Activated CD4-positive, alpha-beta T cell treated with anti-CD3 and anti-CD28 coated beads, Interleukin-2, Interleukin-4, amounts not matched to agents 100 ng/mL and 50 ng/mL, durations not matched to agents 16 hours and 8 hours (primary cell): ENCODE measurements at regions not wholly inside any gene's neighbourhood (a gene's known extent, or its start where the extent isn't known, plus 50 kb on each side); places are given as distances from the start of the nearest gene placed in this dataset.

Experiments used
- DNase-seq: peaks from one replicate; pipeline ENCODE4 v3.0.0-alpha.2; 2020; ENCODE audit warnings: low spot score

DNA sequence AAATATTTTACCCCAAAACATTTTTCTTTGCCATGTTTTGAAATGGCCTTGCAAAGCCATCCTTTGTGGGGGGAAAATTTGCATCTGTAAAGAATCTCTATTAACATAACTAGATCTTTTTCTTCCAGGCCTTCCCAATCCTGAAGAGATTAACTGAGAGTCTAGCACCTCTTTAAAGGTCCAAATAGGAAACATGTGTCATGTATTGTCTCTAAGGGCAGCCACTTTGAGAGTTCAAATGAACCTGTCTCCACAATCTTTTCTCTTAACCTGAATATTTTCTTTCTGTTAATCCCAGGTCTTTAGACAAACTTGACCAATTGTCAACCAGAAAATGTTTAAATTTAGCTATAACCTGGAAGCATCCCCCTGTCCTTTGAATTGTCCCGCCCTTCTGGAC lies 236.6 kb upstream of the PROK2 start:
- DNase-seq = no peak

DNA sequence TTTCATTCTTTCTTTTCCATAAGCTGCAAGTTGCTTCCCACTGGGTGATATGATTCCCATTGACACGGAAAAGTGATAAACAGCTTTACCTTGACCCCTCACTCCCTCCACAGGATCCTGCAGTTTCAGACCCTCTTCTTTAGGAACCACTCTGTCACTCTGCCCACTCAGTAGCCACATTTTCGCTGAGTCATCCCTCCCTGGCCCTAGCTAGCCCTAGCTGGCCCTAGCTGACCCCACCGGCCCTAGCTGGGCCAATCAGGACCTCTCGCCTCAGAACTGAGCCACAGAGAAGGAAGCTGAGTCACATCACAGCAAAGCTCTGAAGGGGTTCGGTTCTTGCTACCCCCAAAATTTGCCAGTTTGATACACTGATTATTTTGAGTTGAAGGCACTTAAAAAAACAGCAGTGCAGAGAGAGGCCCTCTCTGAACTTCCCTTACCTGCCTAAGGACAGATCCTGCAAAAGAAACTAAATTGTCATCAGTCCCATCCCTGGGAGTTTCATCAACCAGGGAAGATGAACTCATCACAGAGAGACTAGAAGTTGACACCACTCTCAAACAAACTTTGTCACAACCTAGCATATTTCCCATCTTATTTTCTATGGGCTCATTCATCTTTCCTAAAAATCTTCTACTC lies 233.5 kb upstream of the PROK2 start:
- no peak for DNase-seq

DNA sequence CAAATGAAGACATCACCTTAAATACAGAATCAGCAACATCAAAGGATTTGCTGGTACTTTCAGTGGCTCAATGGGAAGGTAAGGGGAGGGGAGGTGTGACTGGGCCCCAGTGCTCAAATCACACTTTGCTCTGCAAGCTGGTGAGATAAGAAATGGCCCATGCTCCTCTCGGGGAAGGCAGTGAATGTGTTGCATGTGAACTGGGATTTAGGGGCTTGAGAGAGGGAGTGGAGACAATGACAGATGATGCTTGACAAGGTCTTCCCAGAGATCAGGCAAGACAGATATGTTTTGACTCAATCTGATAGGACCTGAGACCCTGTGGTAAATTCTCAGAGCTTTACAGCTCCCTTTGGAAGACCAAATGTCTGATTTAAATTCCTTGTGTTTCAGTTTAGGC lies 233.0 kb upstream of the PROK2 start:
- no peak for DNase-seq

DNA sequence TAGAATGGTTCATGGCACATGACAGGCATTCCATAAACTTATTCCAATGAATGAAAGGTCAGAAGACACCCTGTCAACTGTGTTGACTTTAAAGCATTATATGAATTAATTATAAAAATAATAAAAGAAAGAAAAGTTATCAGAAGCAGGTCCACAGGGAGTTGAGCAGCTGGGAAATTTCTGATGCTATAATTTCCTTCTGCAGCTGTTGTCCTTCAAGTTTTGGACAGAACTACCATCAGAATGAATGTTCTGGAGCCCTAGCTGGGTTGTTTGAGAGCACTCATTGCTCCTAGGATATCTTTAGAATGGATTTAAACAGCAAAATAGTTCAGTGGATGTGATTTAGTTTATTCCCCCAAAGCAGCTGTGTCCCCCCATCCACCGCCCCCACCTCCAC lies 232.4 kb upstream of the PROK2 start:
- DNase-seq = no peak

DNA sequence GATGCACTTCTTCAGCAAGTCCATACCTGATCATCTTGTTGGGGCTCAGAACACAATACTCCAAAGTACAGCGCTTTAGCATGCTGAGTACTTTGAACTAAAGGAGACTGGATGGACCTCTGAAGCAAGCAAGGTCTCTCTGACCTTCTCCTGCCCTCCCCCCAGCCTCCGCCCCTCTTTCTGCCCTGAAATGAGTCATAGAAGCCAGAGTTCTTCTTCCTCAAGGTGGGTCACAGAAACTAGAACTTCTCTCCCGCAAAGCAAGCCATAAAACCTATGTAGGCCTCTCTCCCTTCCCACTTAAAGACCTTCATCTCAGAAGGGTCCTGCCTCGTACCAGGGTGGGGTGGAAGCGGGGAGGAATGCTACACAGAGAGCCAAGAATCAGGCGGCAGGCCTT lies 230.5 kb upstream of the PROK2 start:
- DNase-seq = no peak

DNA sequence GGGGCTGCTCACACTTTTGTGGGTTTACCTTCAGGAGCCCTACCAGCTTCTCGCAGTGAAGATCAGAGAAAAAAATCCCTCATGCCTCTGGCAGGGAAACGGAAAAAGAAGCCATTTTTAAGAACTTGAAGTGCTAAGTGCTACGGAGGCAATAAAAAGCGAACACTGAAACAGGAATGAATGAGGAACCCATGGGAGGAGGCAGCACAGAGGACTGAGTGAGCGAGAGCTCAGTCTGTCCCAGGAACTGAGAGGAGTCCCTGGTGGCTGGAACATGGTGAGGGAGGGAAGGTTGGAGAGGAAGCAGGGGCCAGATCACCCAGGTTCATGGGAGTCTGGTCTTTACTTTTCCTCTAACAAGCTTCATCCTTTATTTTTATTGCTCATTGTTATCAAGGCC lies 228.1 kb upstream of the PROK2 start:
- no peak for DNase-seq

DNA sequence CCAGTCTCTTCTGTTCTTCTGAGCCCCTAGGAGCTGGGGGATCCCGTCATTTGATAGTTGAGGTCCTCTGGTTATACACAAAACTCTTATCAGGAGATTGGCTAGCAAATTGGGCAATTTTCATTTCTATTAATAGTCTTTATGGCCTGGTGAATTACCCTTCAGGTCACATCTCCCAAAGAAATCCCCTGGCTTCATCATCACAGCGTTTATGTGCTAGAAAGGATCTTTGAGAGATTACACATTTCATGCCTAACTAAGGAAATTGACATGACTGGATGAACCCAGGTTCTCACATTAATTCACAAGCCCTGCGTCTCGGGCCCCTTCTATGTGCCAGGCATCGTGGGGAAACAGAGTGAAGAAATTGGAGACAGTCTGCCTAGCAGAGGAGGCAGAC lies 227.4 kb upstream of the PROK2 start:
- no peak for DNase-seq

DNA sequence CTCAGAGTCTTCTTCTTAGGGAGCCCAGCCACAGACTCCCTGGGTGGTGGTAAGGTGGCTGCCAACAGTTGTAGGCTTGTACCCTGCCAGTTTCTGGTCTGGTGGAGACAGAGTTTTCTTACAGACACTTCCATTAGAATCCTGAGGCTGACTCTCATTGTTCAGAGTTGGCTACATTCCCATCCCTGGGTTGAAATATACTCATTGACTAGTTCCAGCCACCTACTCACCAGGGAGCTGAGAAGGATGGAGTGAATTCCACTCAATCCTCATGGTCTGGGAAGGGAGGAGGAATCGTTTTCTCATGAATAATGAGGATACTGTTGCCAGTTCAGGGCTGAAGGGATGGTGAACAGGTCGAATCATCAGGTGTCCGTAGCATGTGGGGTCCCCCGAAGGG lies 226.5 kb upstream of the PROK2 start:
- no peak for DNase-seq

DNA sequence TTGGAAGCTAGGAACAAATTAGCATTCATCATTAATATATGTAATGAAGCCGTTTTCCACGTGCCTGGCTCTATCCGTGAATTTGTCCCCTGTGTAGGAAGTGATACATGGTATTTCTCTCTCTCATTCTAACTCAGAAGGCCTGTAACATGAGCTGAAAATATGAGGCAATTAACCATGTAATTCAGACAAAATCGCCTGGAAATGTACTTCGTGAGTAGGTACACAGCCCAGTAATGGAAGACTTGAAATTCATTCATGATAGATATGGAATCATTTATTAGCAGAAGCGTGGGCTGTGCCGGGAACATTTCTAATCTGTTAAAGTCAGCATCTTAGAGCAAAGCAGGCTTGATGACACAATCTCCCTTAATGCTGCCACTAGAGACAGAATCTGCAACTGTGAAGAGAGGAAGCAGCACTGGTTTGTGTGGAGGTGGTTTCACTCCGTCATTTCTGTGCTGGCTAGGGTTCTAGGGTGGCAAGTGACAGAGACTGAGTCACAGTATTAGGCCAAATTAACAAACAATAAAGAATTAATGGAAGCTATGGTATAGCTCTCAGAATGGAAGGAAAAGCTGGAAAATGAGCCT lies 225.0 kb upstream of the PROK2 start:
- peak; percentile 74 for DNase-seq

DNA sequence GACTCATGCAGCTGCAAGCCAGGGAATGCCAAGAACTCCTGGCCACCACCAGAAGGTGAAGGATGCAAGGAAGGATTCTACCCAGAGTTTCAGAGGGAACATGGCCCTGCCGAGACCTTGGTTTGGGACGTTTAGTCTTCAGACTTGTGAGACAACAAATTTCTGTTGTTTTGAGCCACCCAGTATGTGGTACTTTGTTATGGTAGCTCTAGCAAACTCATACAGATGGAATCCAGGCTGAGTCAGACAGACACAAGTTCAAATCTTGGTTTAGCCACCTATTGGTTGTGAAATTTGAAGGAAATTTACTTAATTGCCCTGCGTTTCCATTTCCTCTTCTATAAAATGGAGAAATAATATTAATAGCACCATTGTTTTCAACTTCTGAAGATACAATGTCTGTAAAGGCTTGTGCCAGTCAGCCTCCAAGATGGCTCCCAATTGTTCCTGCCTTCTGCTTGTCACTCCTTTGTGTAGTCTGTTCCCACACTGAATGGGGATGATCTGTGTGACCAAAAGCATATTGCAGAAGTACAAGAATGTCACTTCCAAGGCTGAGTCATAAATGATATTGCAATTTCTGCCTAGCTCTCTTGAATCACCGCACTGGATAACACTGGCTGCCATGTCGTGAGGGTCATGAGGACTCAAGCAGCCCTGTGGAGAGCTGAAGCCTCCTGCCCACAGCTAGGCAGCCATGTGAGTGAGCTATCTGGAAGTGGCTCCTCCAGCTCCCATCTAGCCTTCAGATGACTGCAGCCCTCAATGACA lies 223.5 kb upstream of the PROK2 start:
- DNase-seq = no peak

DNA sequence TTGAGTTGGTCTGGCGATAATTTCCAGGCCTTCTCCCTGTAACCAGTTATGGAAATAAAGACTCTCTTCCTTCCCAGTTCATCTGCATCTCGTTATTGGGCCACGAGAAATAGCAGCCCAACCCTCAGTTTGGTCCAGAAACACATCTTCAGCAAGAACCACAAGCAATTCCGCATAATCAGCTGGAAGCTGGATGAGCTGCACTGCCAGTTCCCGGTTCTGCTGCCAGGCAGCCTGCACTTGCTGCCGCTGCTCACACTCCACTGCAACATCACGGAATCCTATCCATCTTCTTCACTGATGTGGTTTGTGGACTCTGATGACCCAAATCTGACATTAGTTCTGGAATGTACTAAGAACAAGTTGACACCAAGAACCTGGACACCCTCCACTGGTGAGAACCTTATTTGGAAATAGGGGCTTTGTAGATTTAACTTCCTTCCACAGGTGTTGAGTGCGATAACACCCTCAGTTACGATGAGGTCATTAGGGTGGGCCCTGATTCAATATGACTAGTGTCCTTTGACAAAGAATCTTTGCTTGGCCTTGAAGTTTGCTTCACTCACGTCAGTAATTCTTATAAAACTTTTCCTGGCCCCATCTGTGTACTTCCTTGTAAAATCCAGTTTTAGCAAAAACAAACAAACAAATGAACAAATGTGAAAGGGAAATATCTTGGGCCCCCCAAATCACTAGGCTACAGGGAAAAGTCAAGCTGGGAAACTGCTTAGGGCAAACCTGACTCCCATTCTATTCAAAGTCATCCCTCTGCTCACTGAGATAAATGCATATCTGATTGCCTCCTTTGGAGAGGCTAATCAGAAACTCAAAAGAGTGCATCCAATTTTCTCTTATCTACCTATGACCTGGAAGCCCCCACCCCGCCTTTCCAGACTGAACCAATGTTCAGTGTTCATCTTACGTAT lies 221.9 kb upstream of the PROK2 start:
- no peak for DNase-seq

DNA sequence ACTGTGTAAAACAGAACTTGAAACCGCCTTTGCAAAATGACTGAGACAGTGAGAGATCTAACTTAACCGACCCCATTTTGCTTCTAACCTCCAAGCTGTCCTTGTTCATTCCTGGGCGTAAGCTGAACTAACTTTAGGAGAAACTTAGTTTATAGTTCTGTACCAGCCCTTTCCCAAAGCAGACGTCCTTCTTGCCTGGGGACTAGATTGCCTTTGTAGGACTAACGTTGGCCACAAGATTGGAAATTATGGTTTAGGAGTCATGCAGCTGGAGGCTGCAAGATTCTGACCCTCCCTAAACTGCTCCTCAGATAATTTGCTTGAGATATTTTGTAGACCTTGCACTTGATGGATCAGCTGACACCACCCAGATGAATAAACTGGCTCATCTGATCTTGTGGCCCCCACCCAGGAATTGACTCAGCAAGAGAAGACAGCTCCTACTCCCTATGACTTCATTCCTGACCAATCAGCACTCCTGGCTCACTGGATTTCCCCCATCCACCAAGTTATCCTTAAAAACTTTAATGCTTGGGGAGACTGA lies 219.9 kb upstream of the PROK2 start:
- DNase-seq = no peak

DNA sequence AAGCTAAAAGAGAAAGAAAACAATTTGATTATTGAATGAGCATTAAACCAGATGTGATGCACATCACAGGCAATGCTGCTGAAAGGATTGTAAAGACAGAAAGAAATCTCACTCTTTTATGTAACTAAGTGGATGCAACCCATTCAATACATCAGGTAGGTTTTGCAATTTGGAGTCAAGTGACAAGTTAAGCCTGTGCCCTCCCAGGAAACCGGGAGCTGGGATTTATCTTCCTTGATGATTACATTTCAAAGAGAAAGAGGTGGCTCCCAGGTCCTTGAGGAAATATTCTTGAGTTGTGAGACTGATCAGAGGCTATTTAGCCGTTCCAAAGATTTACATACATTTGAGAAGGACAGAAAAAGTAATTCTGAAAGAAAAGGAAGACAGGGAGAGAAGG lies 219.0 kb upstream of the PROK2 start:
- DNase-seq = no peak

DNA sequence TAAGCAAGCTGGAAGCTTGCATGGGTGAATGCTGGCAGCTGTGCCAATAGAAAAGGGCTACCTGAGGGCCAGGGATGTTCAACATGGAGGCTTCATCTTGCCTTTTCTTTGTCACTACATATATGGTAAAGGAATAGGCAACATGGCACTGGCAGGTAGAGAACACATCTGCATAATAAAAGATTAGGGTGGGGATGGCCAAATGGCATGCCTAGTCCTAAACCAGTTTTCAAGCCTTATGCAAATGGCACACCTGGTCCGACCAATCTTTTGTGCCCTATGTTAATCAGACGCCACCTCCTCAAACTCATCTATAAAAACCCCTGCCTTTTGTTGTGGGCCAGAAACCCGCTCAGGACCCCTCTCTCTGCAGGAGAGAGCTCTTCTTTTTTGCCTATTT lies 216.8 kb upstream of the PROK2 start:
- no peak for DNase-seq

DNA sequence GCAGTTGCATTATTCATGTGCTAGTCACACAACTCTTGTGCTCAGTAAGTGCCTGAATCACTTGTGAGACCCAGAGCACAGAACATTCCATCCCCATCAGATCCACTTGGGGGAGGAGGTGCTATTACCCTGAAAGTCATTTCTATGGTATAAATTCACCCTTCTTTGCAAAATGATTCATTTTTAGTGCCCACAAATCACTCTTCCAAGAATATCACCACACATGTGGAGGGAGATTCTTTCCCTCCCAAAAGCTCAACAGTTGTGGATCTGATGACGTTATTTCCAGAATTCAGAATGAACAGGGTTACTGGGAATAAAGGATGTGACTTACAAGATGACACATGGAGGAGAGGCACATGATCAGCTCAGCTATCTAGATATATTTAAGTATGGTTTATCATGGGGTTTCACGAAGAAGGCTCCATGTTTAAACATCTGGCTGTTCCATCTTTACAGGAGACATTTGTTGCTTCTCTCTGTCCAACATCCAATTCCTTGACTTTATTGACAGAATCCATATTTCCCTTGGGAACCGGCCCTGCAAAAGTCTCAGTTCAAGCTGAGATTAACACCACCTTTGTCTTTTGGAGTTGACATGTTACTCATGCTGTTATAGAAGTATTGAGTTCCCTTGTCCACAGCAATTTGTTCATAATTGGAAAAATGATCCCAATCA lies 214.2 kb upstream of the PROK2 start:
- DNase-seq = peak; percentile 79

DNA sequence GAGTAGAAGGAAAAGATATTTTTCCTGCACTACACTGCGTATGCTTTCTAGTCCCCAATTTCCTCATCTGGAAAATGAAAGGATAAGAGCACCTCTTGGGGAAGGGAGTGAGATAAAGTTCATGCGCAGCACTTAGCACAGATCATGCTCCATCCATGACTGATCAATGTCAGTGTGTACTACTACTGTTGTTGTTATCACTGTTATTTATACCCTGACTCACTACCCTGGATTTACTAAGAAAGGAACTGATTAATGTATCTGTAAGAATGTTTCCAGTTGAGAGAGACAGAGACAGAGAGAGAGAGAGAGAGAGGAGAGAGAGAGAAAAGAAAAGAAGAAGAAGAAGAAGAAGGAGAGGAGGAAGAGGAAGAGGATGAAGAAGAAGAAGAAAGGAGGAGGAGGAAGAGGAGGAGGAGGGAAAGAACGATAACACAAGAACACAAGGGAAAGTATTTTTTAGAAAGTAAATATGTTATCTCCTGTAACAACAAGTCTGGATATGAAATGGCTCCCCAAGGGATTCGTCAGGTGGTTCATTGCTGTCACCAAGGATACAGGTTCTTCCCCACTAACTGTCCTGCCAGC lies 212.2 kb upstream of the PROK2 start:
- DNase-seq = no peak

DNA sequence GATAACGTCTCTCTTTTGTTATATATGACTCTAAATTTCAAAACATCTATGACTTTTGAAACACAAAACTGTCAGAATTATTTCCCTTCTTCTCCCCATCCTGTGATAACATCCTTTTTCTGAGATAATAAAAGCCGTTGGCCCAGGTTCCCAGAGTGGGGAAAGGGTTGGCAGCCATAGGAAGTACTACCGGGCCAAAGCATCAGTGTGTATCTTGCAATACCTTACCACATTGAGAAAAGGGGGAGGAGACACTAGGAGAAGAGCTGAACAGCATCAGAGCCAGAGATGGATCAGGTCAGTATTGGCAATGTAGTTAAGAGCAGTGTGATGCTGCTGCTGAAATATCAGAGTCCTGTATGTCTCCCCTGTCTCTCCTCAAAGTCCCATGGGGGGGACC lies 210.0 kb upstream of the PROK2 start:
- no peak for DNase-seq

DNA sequence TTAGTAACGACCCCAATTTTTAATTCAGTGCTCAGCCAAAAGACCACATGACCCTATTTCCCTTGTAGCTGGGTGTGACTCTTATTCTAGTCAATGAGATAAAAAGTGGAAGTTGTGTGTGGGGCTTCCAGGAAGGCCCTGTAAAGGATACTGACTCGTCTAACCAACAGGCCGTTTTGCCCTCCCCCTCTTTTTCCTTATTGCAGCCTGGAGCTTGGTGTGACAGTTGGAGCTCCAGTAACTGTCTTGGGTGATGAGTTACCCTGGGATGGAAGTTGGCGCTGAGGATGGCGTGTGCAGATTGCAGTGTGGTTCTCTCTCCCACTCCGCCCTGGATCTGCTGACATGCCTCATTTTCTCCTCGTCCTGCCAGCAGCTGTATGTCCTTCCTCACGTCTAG lies 209.3 kb upstream of the PROK2 start:
- DNase-seq = no peak

DNA sequence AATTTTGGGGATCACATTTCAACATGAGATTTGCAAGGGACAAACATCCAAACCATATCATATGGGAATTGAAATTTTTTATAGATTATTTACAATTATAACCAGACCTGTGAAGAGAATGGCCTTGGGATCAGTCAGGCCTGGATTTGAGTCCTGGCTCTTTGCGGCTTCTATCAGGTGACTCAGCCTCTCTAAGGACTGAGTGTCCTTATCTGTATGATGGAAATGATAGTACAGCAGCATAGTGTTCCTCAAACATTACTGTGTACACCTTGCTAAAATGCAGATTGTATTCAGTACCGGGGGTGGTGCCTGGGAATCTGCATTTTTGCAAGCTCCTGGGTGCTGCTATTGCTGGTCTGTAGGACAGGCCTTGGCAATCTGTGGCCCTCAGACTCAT lies 206.7 kb upstream of the PROK2 start:
- DNase-seq = no peak

DNA sequence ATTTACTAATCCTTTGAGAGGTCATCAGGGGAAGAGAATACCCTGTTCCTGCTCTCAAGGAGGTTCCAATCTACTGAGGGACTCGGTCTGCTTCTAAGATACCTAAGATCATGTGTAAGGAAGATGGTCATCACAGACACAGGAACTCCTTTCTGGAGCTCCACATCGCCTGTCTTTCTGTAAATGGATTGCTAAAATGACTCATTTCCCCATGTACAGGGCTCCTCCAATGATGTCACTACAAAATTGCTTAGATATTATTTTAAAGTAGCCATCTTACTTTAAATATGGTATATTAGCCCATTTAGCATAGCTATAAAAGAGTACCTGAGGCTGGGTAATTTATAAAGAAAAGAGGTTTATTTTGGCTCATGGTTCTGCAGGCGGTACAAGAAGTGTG lies 206.1 kb upstream of the PROK2 start:
- no peak for DNase-seq

DNA sequence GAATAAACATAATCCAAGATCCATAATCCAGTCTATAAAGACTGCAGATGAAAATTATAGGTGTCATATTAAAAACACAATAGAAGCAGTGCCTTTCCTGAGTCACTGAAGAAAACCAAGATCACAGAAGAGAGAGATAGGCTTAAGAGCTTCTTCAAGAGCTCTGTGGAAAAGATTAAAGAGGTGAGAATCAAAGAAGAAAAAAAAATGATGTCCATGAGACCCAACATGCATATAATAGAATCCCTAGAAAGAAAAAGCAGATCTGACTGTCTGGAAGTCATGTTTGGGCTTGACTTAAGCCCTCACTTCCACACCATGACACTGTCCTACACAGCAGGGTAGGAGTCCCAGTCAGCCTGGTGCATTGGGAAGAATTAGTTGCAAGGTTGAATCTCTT lies 205.6 kb upstream of the PROK2 start:
- no peak for DNase-seq
